ENCODE measurements at regions not wholly inside any gene's neighbourhood (a gene's known extent, or its start where the extent isn't known, plus 50 kb on each side); places are given as distances from the start of the nearest gene placed in this dataset.

- no peaks in the 10 kb centered on the region for H4K20me1 ChIP-seq (ENCODE audit: control insufficient read depth, insufficient read depth, insufficient read length)
- H3K4ac ChIP-seq (ENCODE audit: low read depth, low read length) = no peak overlapping the region
- DNase-seq = no peak
- no peaks in the 10 kb centered on the region for H3K23me2 ChIP-seq (ENCODE audit: insufficient read length, low read depth, low read length, poor library complexity, severe bottlenecking)
- no peak overlapping the region for H2AFZ ChIP-seq (ENCODE audit: low read length)
- H3K27ac ChIP-seq (ENCODE audit: insufficient read length, low read depth, low read length) = no peak overlapping the region
- H3K56ac ChIP-seq (ENCODE audit: insufficient read length, low read depth, low read length) = no peak overlapping the region
- H3K79me2 ChIP-seq (ENCODE audit: insufficient read depth, low read length) = no peaks in the 10 kb centered on the region
- no peak overlapping the region for H4K8ac ChIP-seq (replicated peaks; ENCODE audit: insufficient read length, low read depth, low read length)
- no peak overlapping the region for H2BK15ac ChIP-seq (ENCODE audit: low read depth, low read length)
- no peak overlapping the region for H2BK5ac ChIP-seq (ENCODE audit: insufficient read length, low read length)
- no peaks in the 10 kb centered on the region for H3K4me1 ChIP-seq (ENCODE audit: insufficient read depth, low read length)
- no peak overlapping the region for H2BK20ac ChIP-seq (ENCODE audit: low read depth, low read length, poor library complexity, severe bottlenecking)
- no peak overlapping the region for H3K4me2 ChIP-seq (ENCODE audit: insufficient read depth, insufficient read length, low read length)
- no peak overlapping the region for H3K14ac ChIP-seq (ENCODE audit: insufficient read depth, low read length)
- no peaks in the 10 kb centered on the region for H3K9me3 Mint-ChIP-seq
- no peak overlapping the region for H3K4me3 Mint-ChIP-seq
- no peak overlapping the region for H4K5ac ChIP-seq (ENCODE audit: insufficient read length, low read depth, low read length)
- H2AK5ac ChIP-seq (ENCODE audit: insufficient read length, low read length) = no peak overlapping the region
- no peak overlapping the region for H3K18ac ChIP-seq (ENCODE audit: insufficient read length, low read depth, low read length)
- no peaks in the 10 kb centered on the region; the same call in 1 of the 2 replicates for H3K27me3 ChIP-seq (ENCODE audit: insufficient read depth, low read length)
- TF ChIP-seq CTCF (conservative IDR thresholded peaks at IDR 0.05) = no peak
- H3K36me3 Mint-ChIP-seq (ENCODE audit: insufficient read depth in 1 of 3, low read depth in 3 of 3) = no peaks in the 10 kb centered on the region; a peak in 1 of 7 replicates
- no peaks in the 10 kb centered on the region for H3K79me1 ChIP-seq (ENCODE audit: insufficient read depth, low read depth, low read length, poor library complexity, severe bottlenecking)
- peaks cover 26% of the 10 kb centered on the region for H3K27me3 Mint-ChIP-seq (ENCODE audit: low read depth)
- no peak overlapping the region for H2BK12ac ChIP-seq (ENCODE audit: insufficient read length, low read depth, low read length)
- H2BK120ac ChIP-seq (ENCODE audit: low read depth, low read length, poor library complexity, severe bottlenecking) = no peak overlapping the region
- H3K4me1 Mint-ChIP-seq = peaks cover 0 to 6% of the 10 kb centered on the region in 2 experiments
- H3K9ac ChIP-seq (ENCODE audit: extremely low read depth, insufficient read length, low read length) = no peak overlapping the region
- WGBS (ENCODE audit: extremely low coverage, insufficient read length, low lambda C conversion rate) = no CpG with 5 or more reads among the region's 1 CpG
- H3T11ph ChIP-seq (ENCODE audit: low read length) = no peak overlapping the region
- no peaks in the 10 kb centered on the region for H3K9me3 ChIP-seq (ENCODE audit: control insufficient read depth, low read depth, low read length)
- H4K91ac ChIP-seq (ENCODE audit: insufficient read length, low read depth, low read length) = no peak overlapping the region
- no peak overlapping the region for H3K27ac Mint-ChIP-seq
- H3K23ac ChIP-seq (ENCODE audit: insufficient read length, low read depth, low read length) = no peak overlapping the region
Measured at GRCh38 chr10:118445535-118445934, 103.4 kb upstream of the FAM204A start.
